Transverse colon (tissue), 4 donors: ENCODE measurements at regions not wholly inside any gene's neighbourhood (a gene's known extent, or its start where the extent isn't known, plus 50 kb on each side); places are given as distances from the start of the nearest gene placed in this dataset.

Experiments
- DNase-seq: peaks from one replicate; pipeline ENCODE4 v3.0.0-alpha.2; 2019
- H3K27ac ChIP-seq, 4 donors: fragments of 200-600 bp; sonication (generic); 2 replicates each; pipeline ENCODE4 v1.5.1; 2016 to 2018; ENCODE audit warnings: inconsistent platforms in 4 of 4
- H3K27me3 ChIP-seq: fragments of 200-600 bp; sonication (generic); 2 replicates; pipeline ENCODE4 v1.5.1; 2017; ENCODE audit warnings: inconsistent platforms
- H3K36me3 ChIP-seq, 4 donors: fragments of 200-600 bp; sonication (generic); 2 replicates each; pipeline ENCODE4 v1.5.1; 2017 to 2019; ENCODE audit warnings: inconsistent platforms in 4 of 4
- H3K4me1 ChIP-seq, 4 donors: fragments of 200-600 bp; sonication (generic); 2 replicates each; pipeline ENCODE4 v1.5.1; 2017 to 2020; ENCODE audit warnings: inconsistent platforms in 4 of 4
- H3K4me3 ChIP-seq, 4 donors: fragments of 200-600 bp; sonication (generic); 1 replicate in 1 of 4; 2 replicates in 3 of 4; pipeline versions ENCODE4 v1.5.1 to v1.6.1; 2017 to 2019; ENCODE audit warnings: inconsistent platforms in 4 of 4
- H3K9me3 ChIP-seq, 2 donors: fragments of 200-600 bp; sonication (generic); 2 replicates each; pipeline ENCODE4 v1.5.1; 2017 to 2019; ENCODE audit warnings: inconsistent platforms in 2 of 2
- EP300 ChIP-seq: sonication (generic); formaldehyde crosslinking; IDR thresholded peaks from one replicate; pipeline ENCODE4 v1.6.1; 2017; ENCODE audit warnings: antibody characterized with exemption, low read depth
- POLR2A ChIP-seq: fragments of 450-650 bp; IDR thresholded peaks from one replicate; pipeline ENCODE4 v1.6.1; 2016; ENCODE audit warnings: antibody characterized with exemption, mild to moderate bottlenecking, moderate library complexity
- POLR2AphosphoS5 ChIP-seq, 3 donors: sonication (generic); formaldehyde crosslinking; IDR thresholded peaks; one replicate each; pipeline ENCODE4 v1.6.1; 2016; ENCODE audit warnings: antibody characterized with exemption in 3 of 3
- WGBS, 2 donors: methylation state at CpG; one replicate each; pipeline ENCODE4 v1.1.5; 2018; ENCODE audit warnings: low coverage in 1 of 2; 5-methylcytosine and 5-hydroxymethylcytosine counted together
- in situ Hi-C, 4 donors: fragments of 200-750 bp; cut with MboI; loops; one replicate each; pipeline versions ENCODE4 v1.15.0 to v1.15.1; 2017; ENCODE audit warnings: low sequenced_read_pairs in 3 of 4, low pct_ligation_motif_present in 1 of 4, low pct_unique_long_range_greater_than_20kb in 1 of 4
- intact Hi-C: fragments of 100-400 bp; cut with DNase I; formaldehyde crosslinking; loops from one replicate; pipeline ENCODE4 v1.15.1; 2023; ENCODE audit warnings: low total_unique reads
- TF ChIP-seq, protein P1 (sequence below), 5 experiments: fragments of 200-600 bp in 3 of 5; fragments of 450-650 bp in 2 of 5; sonication (generic) in 3 of 5; IDR thresholded peaks; 1 replicate in 2 of 5; 2 replicates in 3 of 5; pipeline ENCODE4 v1.5.1; 2016 to 2017; ENCODE audit warnings: antibody characterized with exemption in 5 of 5, inconsistent platforms in 3 of 5, mild to moderate bottlenecking in 2 of 5, moderate library complexity in 1 of 5

DNA sequence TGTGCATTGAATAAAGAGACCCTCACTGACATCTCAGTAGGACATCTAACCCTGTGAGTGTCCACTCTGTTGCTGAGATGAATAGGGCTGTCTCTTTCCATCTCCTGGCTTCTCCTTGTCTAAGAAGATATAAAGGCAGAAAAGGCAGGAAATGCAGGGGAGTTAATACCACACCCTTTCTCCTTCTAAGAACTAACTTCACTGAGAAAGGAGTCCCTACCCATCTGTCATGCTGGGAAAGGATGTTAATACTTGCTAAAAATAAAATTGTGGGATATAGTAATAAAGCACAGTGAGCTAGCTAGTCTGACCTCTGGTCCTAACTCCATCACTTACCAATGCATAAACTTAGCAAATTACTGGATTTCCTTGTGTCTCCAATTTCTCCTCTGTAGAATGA lies 213.9 kb upstream of the FIGN start:
- no peaks in the 10 kb centered on the region for H3K36me3 ChIP-seq
- no peak for TF ChIP-seq POLR2AphosphoS5 (IDR thresholded peaks at IDR 0.05)
- TF ChIP-seq, protein P1, sequence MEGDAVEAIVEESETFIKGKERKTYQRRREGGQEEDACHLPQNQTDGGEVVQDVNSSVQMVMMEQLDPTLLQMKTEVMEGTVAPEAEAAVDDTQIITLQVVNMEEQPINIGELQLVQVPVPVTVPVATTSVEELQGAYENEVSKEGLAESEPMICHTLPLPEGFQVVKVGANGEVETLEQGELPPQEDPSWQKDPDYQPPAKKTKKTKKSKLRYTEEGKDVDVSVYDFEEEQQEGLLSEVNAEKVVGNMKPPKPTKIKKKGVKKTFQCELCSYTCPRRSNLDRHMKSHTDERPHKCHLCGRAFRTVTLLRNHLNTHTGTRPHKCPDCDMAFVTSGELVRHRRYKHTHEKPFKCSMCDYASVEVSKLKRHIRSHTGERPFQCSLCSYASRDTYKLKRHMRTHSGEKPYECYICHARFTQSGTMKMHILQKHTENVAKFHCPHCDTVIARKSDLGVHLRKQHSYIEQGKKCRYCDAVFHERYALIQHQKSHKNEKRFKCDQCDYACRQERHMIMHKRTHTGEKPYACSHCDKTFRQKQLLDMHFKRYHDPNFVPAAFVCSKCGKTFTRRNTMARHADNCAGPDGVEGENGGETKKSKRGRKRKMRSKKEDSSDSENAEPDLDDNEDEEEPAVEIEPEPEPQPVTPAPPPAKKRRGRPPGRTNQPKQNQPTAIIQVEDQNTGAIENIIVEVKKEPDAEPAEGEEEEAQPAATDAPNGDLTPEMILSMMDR (IDR thresholded peaks at IDR 0.05), result no peak
- no peak for TF ChIP-seq EP300
- TF ChIP-seq POLR2A, result no peak
- in situ Hi-C loops (no loop called here), intact Hi-C loops (no loop called here)
- no peak overlapping the region for H3K27ac ChIP-seq
- H3K4me1 ChIP-seq, result no peaks in the 10 kb centered on the region
- no peaks in the 10 kb centered on the region for H3K27me3 ChIP-seq
- H3K9me3 ChIP-seq, result no peaks in the 10 kb centered on the region
- DNase-seq, result no peak
- no peak overlapping the region for H3K4me3 ChIP-seq

DNA sequence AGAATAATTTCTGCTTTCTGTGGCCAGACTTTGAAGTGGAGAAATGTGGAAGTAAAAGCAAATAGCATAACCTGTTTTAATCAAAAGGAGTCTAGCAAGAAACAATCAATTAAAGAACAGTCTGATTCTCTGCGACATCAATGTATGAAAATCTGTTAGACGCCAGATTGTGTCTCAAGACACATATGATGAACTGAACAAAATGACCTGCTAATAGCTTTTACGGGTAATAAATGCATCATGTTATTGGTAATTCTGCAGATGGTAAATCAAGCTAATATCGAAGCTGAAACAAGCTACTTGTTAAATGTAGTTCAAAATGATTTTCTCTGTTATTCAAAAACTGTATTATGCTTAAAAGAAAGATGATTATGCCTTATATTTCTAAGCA lies 208.5 kb upstream of the FIGN start:
- DNase-seq, result no peak
- Histone ChIP-seq H3K36me3 (no peaks in the 10 kb centered on the region), H3K9me3 (no peaks in the 10 kb centered on the region), H3K27ac (no peak overlapping the region), H3K4me1 (no peaks in the 10 kb centered on the region), H3K4me3 (no peak overlapping the region), H3K27me3 (no peaks in the 10 kb centered on the region)
- in situ Hi-C loops, result no loop called here
- no peak for TF ChIP-seq POLR2A
- TF ChIP-seq, protein P1 (IDR thresholded peaks at IDR 0.05), result no peak
- TF ChIP-seq EP300, result no peak
- no peak for TF ChIP-seq POLR2AphosphoS5 (IDR thresholded peaks at IDR 0.05)
- 89 to 90% methylated on average over 4 of the region's 4 CpGs for WGBS, 2 donors
- intact Hi-C loops, result no loop called here

DNA sequence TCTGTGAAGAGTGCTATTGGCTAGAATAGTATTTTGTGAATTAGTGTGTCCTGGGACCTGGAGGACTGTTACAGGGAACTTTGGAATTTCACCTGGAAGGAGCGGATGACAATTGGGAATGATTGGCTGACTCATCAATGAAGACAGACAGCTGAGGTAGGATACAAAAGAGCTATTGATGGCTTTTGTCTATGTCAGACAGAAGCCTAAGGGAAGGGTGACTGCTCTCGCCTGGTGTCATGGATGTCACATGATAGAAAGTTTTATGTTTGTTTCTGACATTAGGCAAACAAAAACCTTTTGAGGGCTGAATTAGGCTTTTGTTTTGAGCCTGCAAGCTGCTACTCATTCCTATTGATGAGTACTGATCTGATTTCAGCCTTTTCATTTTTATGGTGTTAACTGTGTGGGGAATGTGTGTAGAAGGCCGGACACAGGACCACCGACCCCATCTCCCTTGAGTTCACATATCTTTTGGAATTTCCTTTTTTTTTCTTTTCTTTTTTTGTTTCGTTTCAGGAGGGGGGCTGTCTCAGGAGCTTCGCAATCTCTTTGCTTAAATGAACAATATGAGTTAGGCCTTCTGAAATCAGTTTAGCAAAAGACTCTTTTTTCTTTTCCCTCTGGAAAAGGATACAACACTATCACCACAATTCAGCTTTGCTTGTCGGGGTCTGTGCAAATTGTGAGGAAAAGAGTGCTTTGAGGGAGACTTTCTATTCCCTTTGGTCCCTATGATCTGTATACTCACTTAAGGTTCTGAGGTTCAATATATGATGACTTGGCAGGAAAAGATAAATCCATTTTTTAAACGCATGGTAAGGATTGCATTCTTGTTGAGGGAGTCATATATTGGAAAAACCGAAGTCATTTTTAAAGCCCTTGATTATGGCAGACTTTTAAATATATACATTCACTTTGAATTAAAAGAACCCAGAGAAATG lies 207.9 kb upstream of the FIGN start:
- WGBS, 2 donors, result 59 to 60% methylated on average over 9 of the region's 9 CpGs
- H3K4me3 ChIP-seq, result no peak overlapping the region
- TF ChIP-seq POLR2A, result no peak
- TF ChIP-seq, protein P1 (IDR thresholded peaks at IDR 0.05), result no peak
- TF ChIP-seq POLR2AphosphoS5 (IDR thresholded peaks at IDR 0.05), result no peak
- TF ChIP-seq EP300, result no peak
- no peaks in the 10 kb centered on the region for H3K4me1 ChIP-seq
- no peaks in the 10 kb centered on the region for H3K27me3 ChIP-seq
- no peak for DNase-seq
- intact Hi-C loops, result no loop called here
- H3K36me3 ChIP-seq, result no peaks in the 10 kb centered on the region
- no peak overlapping the region for H3K27ac ChIP-seq
- H3K9me3 ChIP-seq, result no peaks in the 10 kb centered on the region
- in situ Hi-C loops, result no loop called here

DNA sequence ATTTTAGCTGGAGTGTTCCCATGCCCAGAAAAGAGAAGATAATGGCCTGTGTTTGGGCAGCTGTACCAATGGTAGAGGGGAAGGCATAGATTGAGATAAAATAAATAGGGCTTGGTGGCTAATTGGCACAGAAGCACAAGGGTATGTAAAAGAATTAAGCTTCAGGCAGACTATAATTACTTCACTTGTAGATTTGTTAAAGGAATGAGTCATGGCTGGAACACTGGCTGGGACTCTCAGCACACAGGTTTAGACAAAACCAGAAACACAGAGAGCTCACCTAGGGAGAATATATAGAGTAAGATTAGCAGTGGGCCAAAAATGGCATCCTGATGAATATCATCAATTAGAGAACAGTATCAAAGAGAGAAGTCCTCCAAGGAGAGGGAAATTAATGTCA lies 198.3 kb upstream of the FIGN start:
- in situ Hi-C loops (no loop called here), intact Hi-C loops (no loop called here)
- H3K4me3 ChIP-seq, result no peak overlapping the region
- no peaks in the 10 kb centered on the region for H3K4me1 ChIP-seq
- no peaks in the 10 kb centered on the region for H3K9me3 ChIP-seq
- no peak overlapping the region for H3K27ac ChIP-seq
- H3K27me3 ChIP-seq, result no peaks in the 10 kb centered on the region
- no peak for DNase-seq
- H3K36me3 ChIP-seq, result peaks cover 0 to 2% (median 0%) of the 10 kb centered on the region in 4 donors
- TF ChIP-seq EP300 (no peak), POLR2AphosphoS5 (IDR thresholded peaks at IDR 0.05) (no peak), POLR2A (no peak)
- TF ChIP-seq, protein P1 (IDR thresholded peaks at IDR 0.05), result no peak
